Sigmoid colon (tissue), 3 donors: ENCODE measurements at regions not wholly inside any gene's neighbourhood (a gene's known extent, or its start where the extent isn't known, plus 50 kb on each side); places are given as distances from the start of the nearest gene placed in this dataset.

Experiments used
- CTCF ChIP-seq, 4 experiments: fragments of 450-650 bp in 3 of 4; fragments of 200-600 bp in 1 of 4; IDR thresholded peaks; one replicate each; pipeline ENCODE4 v1.5.1; 2016 to 2019; ENCODE audit warnings: antibody characterized with exemption in 4 of 4, mild to moderate bottlenecking in 3 of 4, moderate library complexity in 2 of 4
- POLR2A ChIP-seq, 2 donors: fragments of 450-650 bp; IDR thresholded peaks; one replicate each; pipeline ENCODE4 v1.6.1; 2016; ENCODE audit warnings: antibody characterized with exemption in 2 of 2, mild to moderate bottlenecking in 2 of 2, moderate library complexity in 2 of 2

- TF ChIP-seq CTCF (IDR thresholded peaks at IDR 0.05) (no peak), POLR2A (IDR thresholded peaks at IDR 0.05) (no peak)
Measured at GRCh38 chr4:75179510-75179909, 246.6 kb downstream of the PARM1 start.
